ENCODE measurements at regions not wholly inside any gene's neighbourhood (a gene's known extent, or its start where the extent isn't known, plus 50 kb on each side); places are given as distances from the start of the nearest gene placed in this dataset.

GRCh38 chr4:125828346-125828745 lies 513.6 kb downstream of the FAT4 start:
- no peak for DNase-seq

- no peak for DNase-seq
Observed at GRCh38 chr4:125832161-125832560, 517.4 kb downstream of the FAT4 start.

GRCh38 chr4:125836597-125837195 lies 521.9 kb downstream of the FAT4 start:
- no peak for DNase-seq

GRCh38 chr4:125837493-125838201 lies 522.9 kb downstream of the FAT4 start:
- no peak for DNase-seq

- no peak for DNase-seq
Observed at GRCh38 chr4:125838202-125838601, 523.4 kb downstream of the FAT4 start.

GRCh38 chr4:125838924-125839323 lies 524.2 kb downstream of the FAT4 start:
- no peak for DNase-seq

GRCh38 chr4:125843947-125844346 lies 529.2 kb downstream of the FAT4 start:
- DNase-seq, result no peak

- DNase-seq, result no peak
Observed at GRCh38 chr4:125847518-125847917, 532.8 kb downstream of the FAT4 start.

GRCh38 chr4:125849869-125850268 lies 535.1 kb downstream of the FAT4 start:
- DNase-seq, result no peak

GRCh38 chr4:125891597-125892258 lies 577.0 kb downstream of the FAT4 start:
- no peak for DNase-seq

GRCh38 chr4:125904802-125905201 lies 590.0 kb downstream of the FAT4 start:
- DNase-seq, result no peak

GRCh38 chr4:125911058-125911457 lies 596.3 kb downstream of the FAT4 start:
- no peak for DNase-seq

GRCh38 chr4:125911481-125911880 lies 596.7 kb downstream of the FAT4 start:
- DNase-seq, result no peak

GRCh38 chr4:125917559-125917958 lies 602.8 kb downstream of the FAT4 start:
- no peak for DNase-seq

GRCh38 chr4:125928652-125929051 lies 613.9 kb downstream of the FAT4 start:
- no peak for DNase-seq

- DNase-seq, result no peak
Observed at GRCh38 chr4:125938541-125938940, 623.8 kb downstream of the FAT4 start.

- DNase-seq, result no peak
Observed at GRCh38 chr4:125940426-125940825, 625.7 kb downstream of the FAT4 start.

GRCh38 chr4:125944966-125945365 lies 630.2 kb downstream of the FAT4 start:
- DNase-seq, result no peak

- DNase-seq, result peak in 1 of 2 experiments; percentile 16
Observed at GRCh38 chr4:125948021-125948420, 633.3 kb downstream of the FAT4 start.

GRCh38 chr4:125951261-125951887 lies 636.6 kb downstream of the FAT4 start:
- DNase-seq, result peak in 1 of 2 experiments; percentile 32

GRCh38 chr4:125952631-125953030 lies 637.9 kb downstream of the FAT4 start:
- DNase-seq, result no peak

- no peak for DNase-seq
Observed at GRCh38 chr4:125956276-125956675, 641.5 kb downstream of the FAT4 start.

GRCh38 chr4:125958519-125958918 lies 643.8 kb downstream of the FAT4 start:
- no peak for DNase-seq

- DNase-seq, result peak in 1 of 2 experiments; percentile 15
Observed at GRCh38 chr4:125961626-125962025, 646.9 kb downstream of the FAT4 start.

Measured in NCI-H446 (cell line).